Mononuclear cell (primary cell): ENCODE measurements at regions not wholly inside any gene's neighbourhood (a gene's known extent, or its start where the extent isn't known, plus 50 kb on each side); places are given as distances from the start of the nearest gene placed in this dataset.

Experiments used
- H3K27me3 ChIP-seq: 2 replicates; pipeline ENCODE4 v1.6.0; 2011; ENCODE audit warnings: low read length, control low read depth; ENCODE audit not compliant: insufficient read depth
- H3K4me1 ChIP-seq: 2 replicates; pipeline ENCODE4 v1.5.1; 2011; ENCODE audit warnings: mild to moderate bottlenecking, low read length, control low read depth; ENCODE audit not compliant: insufficient read depth
- H3K4me3 ChIP-seq: 2 replicates; pipeline ENCODE4 v1.5.1; 2011; ENCODE audit warnings: mild to moderate bottlenecking, low read length, moderate library complexity
- H3K9me3 ChIP-seq: 2 replicates; pipeline ENCODE4 v1.5.1; 2011; ENCODE audit warnings: low read depth, mild to moderate bottlenecking, control low read depth, low read length

GRCh38 chr12:24011927-24012507 is 62.5 kb upstream of the SOX5 start:
- Histone ChIP-seq H3K4me3 (no peak overlapping the region), H3K4me1 (no peaks in the 10 kb centered on the region), H3K27me3 (no peaks in the 10 kb centered on the region), H3K9me3 (no peaks in the 10 kb centered on the region)

- Histone ChIP-seq H3K27me3 (no peaks in the 10 kb centered on the region), H3K4me3 (no peak overlapping the region), H3K4me1 (no peaks in the 10 kb centered on the region), H3K9me3 (no peaks in the 10 kb centered on the region)
These were observed 58.7 kb upstream of the SOX5 start for GRCh38 chr12:24008166-24008565.
